ENCODE measurements at regions not wholly inside any gene's neighbourhood (a gene's known extent, or its start where the extent isn't known, plus 50 kb on each side); places are given as distances from the start of the nearest gene placed in this dataset.

DNA sequence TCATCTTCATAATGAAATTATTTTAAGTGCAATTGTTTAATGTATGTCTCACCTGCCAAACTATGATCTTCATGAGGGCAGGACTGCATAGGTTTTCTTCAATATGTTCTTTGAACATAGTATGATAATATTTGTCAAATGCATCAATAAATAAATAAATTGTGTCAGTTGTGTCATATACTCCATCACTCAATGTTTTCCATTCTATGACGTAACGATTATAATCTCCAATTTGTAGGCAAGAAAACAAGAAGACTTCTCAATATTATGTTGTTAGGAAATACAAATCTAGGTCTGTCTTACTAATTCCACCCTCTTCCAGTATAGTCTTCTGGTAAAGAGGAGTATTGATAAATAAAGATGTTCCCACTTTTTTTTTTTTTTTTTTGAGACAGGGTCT, 858.1 kb downstream of the MAFB start:
- TF ChIP-seq, protein P1, sequence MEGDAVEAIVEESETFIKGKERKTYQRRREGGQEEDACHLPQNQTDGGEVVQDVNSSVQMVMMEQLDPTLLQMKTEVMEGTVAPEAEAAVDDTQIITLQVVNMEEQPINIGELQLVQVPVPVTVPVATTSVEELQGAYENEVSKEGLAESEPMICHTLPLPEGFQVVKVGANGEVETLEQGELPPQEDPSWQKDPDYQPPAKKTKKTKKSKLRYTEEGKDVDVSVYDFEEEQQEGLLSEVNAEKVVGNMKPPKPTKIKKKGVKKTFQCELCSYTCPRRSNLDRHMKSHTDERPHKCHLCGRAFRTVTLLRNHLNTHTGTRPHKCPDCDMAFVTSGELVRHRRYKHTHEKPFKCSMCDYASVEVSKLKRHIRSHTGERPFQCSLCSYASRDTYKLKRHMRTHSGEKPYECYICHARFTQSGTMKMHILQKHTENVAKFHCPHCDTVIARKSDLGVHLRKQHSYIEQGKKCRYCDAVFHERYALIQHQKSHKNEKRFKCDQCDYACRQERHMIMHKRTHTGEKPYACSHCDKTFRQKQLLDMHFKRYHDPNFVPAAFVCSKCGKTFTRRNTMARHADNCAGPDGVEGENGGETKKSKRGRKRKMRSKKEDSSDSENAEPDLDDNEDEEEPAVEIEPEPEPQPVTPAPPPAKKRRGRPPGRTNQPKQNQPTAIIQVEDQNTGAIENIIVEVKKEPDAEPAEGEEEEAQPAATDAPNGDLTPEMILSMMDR (conservative IDR thresholded peaks at IDR 0.05; ENCODE audit: low read depth, low read length): no peak
- no peak for TF ChIP-seq EZH2 (IDR thresholded peaks at IDR 0.05; ENCODE audit: low read length, unreplicated experiment)
